ENCODE measurements at regions not wholly inside any gene's neighbourhood (a gene's known extent, or its start where the extent isn't known, plus 50 kb on each side); places are given as distances from the start of the nearest gene placed in this dataset.

DNA sequence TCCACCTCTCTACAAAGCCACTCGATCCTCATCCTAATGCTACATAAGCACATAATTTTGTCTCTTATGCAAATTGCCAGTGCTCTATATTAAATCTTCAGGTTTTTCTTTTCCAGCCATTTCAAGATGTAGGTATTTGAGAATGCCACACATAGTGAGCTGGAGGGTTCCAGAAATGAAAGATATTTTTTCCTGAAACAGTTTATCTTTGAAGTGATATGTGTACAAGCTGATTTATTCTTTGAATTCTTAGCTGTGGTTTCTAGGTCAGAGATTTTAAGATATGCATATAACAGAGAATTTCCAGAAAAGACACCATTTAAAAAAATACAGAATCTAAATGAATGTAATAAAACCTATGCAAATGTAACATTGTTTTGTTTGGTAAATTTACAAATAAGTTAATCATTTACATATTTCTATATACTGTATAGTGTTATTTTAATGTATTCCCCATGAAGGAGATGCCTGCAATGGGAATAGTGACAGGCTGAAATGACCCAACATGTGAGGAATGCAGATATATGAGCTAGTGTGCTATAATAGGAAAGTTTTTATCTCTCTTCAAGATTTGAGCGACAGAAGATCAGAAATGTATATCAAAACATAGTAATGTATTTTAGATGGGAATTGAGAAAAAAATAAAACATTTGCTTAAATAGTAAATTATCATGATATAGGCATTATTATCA, 570.2 kb downstream of the SLITRK1 start:
- DNase-seq, result no peak

DNA sequence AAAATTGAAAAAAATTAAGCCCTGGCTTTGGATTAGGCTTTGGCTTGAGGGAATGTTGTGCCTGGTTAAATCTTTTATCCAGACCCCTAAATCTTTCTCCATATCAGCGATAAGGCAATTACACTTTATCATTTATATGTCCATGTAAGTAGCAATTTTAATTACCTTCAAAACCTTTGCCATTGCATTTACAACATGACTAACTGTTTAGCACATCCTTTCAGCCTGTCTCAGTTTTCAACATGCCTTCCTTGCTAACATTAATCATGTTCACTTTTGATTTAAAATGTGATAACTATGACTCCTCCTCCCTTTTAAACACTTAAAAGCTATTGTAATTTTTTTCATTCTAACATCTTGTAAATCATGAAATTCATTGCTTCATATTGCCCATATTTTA, 583.7 kb downstream of the SLITRK1 start:
- no peak for DNase-seq

DNA sequence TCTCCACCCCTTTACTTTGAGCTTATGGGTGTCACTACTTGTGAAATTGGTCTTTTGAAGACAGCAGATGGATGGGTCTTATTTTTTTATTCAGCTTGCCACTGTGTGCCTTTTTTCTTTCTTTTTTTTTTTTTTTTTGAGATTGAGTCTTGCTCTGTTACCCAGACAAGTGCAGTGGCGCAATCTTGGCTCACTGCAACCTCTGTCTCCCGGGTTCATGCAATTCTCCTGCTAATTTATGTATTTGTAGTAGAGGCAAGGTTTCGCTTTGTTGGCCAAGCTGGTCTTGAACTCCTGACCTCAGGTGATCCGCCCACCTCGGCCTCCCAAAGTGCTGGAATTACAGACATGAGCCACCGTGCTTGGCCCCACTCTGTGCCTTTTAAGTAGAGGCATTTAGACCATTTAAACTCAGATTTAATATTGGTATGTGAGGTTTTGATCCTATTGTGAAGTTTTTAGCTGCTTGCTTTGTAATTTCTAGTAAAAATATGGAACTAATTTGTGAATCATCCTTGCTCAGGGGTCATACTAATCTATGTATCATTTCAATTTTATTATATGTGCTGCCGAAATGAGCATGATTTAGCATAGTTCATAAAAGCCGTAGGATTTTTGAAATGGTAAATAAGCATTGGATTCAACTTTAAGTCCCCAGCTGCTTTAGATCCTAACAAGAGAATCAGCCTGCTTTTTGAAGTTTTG, 584.5 kb downstream of the SLITRK1 start:
- DNase-seq, result no peak

DNA sequence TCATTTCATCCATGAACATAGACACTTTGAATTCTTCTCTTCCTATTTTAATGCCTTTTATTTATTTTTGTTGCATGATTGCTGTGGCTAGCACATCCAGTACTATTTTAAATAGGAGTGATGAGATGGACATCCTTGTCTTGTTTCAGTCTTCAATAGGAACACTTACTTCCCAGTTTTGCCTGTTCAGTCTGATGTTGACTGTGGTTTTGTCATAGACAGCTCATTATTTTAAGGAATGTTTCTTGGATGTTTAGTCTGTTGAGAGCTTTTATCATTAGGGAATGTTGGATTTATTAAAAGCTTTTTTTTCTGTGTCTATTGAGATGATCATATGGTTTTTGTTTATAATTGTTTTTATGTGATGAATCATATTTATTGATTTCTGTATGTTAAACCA, 586.6 kb downstream of the SLITRK1 start:
- no peak for DNase-seq

DNA sequence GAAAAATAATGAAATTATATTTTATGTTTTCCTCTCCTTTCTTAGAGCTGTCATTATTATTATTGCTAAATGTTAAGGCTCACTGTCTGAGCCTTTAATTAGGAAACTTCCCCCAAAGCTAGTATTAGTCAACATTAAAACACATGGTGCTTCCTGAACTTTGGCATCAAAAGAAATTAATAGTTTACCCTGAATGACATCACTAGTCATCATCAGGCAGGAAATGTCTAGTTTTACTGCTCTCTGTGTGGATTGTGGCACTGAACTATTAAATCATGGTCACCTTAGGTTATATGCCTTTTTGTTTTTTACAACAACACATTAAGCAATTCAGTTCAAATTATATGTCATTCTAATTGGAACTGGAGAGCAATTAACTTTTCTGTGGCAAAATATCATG, 595.5 kb downstream of the SLITRK1 start:
- no peak for DNase-seq

DNA sequence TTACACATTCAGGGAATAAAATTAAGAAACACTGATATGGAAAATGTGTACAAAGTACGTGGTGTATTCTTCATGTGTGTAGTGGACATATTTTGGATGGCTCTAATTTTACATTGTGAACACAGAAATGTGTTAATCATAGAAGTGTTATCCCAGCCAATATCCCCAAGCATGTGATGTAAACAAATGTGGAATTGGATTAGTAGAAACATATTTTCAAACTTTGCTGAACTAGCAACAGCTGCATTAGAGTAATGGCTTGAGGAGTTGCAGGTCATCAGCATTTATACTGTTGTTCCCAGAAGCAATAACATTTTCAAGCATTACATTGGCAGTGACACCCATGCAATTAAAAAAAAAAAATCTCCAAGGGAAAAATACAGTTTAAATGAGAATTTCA, 600.6 kb downstream of the SLITRK1 start:
- DNase-seq, result no peak

DNA sequence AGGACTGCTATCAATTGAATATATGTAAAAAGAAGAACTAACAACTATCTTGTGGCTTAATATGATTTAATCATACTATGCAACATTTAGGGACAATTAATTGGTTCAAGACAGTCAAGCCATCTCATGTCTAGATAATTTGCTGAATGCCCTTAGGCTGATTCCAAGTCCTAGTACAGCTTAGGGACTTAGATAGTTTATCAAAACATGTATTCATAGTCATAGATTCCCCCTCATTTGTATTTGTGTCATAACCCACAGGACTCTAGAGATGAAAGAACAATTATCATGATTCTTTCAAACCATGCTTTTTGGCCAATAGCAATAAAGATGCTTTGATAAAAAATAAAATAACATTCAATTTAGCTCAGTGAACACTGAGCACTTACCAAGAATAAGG, 607.6 kb downstream of the SLITRK1 start:
- DNase-seq, result no peak

DNA sequence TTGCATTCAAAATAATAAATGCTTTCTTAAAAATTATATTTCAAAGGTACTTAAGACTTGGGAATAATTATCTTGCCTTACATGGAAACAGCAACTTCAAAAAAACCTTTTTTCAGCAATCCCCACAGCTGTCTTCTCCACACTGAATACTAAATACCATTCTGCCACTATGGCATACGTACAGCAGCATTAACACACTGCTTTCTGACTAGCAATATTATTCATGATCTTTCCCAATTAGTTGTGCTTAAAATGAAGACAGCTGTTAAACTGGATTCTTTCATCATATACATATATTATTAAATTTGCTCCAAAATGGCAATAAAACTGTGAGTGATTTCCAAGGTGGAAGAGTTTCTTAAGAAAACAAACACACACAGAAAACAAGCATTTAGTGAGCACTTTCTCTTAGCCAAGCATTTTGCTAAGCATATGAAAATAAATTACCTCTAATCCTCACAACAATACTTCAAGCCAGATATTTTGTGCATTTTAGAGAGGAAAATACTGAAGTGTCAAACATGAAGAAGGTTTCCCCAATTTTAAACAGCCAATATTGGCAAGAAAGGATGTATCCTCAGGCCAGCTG, 609.5 kb downstream of the SLITRK1 start:
- no peak for DNase-seq

DNA sequence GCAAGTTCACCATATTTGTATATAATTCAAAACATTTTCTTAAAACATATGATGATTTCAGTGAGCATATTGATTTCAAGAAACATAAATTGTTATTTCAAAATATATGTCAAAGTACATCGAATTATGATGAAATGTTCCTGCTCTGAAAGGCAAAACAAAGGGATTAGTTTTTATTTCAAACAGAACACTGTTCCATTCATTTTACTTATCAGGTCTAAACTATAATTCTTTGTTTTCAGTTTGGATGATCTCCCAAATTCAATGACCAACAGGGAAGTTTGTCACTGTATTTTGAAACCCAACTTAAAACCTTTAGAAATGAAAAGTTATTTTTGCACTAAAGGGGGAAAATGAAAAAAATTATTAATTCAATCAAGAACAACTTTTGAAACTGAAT, 610.2 kb downstream of the SLITRK1 start:
- no peak for DNase-seq

DNA sequence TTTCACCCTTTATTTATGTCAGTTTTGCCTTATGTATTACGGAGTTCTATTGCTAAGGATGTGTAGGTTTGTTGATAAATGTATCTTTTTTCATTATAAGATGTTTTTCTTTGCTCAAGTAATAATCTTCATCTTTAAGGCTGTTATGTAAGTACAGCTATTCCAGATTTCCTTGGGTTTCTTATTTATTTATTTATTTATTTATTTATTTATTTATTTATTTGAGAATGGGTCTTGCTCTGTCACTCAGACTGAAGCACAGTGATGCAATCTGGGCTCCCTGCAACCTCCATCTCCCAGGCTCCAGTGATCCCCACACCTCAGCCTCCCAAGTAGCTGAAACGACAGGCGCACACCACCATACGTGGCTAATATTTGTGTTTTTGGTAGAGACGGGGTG, 617.0 kb downstream of the SLITRK1 start:
- no peak for DNase-seq

DNA sequence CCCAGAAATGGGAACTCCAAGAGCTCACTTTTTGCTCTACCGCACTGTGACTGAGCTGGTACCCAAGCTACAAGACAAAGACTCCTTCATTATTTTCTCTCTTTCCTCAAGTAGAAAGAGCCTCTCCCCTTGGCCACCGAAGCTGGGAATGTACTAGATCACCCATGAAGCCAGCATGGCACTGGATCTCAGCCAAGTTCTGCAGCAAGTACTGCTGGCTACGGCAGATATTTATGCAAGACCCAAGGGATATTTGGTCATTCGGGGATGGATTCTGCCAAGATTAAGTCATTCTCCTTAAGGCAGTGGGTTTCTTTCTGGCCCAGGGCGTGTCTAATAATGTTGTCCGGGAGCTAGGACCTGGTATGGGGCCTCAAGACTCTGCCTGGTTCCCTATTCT, 633.5 kb downstream of the SLITRK1 start:
- DNase-seq, result no peak

DNA sequence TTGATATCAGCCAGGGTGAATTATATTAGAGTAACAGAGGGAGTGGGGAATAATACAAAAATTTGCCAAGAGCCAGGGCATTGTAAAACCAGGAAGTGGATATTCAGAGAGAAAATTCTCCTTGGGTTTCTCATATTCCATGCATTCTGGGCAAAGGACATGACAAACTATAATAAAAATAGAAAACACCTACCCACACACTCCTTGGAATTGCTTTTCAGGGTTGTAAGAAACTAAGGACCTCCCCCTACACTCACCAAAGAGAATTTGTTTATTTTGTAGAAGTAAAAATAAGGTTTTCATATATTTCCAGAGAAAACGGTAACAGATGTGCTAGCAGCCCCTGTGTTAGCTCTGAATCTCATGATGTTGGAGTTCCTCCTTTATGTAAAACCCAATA, 649.6 kb downstream of the SLITRK1 start:
- no peak for DNase-seq

DNA sequence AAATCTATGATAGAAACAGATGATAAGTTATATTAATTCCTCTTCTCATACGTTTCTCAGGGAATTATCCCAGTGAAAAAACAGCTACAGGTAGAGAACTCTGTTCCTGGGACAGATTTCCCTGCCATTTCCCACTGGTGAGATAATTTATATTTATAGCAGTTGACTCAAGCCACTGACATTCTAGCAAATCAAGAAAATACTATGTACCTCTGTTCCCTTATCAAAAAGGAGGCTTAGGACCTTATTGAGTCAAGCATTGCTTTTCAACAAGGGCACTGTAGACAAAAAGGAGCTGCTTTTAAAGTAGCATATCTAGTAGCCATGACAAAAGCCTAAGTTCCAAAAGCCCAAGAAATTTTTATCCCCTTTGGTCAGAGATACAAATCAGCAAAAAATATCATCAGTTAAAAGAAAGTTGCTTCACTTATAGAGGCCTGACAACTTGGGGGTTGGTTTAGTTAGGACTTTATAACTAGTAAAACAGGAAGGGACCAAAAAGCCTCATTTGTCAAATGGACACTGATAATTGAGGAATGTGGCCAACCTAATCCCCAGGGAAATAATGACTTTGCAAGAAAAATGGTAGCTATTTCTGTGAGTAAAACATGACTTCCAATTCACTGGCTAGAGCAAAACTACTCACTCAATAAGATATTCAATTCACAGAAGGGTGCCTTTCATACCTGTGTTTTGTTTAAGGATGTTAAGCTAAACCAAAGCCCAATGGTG, 652.5 kb downstream of the SLITRK1 start:
- DNase-seq, result no peak

DNA sequence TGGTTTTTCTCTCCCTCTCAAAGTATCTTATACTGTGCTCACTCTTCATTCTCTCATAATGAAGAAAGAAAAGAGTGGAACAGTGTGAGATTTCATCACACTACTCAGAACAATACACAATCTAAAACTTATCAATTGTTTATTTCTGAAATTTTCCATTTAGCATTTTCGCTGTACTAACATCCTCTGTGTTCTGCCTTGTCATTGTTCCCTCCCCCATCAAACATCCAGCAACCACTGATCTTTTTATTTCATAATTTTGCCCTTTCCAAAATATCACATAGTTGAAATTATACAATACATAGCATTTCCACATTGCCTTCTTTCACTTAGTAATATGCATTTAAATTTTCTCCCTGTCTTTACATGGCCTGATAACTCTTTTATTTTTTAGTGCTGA, 658.7 kb downstream of the SLITRK1 start:
- no peak for DNase-seq

DNA sequence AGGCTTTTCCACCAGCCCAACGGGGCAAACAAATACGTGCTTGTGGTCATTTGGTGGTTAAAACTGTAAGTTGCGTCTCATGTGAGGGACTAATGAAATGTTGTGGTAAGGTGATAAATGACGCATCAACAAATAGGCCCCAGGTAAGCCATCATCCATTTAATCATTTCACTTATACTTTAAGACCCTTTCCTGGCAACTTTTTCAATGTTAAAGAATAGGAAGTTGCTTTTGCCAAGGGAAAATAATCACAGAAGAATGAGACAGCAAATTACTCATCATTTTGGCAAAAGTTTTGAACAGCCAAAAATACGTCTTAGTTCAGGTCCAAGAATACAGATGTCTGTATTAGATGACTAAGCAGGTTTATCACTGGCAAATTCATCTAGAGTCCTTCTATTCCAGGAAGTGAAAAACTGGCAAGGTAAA, 660.4 kb downstream of the SLITRK1 start:
- no peak for DNase-seq

DNA sequence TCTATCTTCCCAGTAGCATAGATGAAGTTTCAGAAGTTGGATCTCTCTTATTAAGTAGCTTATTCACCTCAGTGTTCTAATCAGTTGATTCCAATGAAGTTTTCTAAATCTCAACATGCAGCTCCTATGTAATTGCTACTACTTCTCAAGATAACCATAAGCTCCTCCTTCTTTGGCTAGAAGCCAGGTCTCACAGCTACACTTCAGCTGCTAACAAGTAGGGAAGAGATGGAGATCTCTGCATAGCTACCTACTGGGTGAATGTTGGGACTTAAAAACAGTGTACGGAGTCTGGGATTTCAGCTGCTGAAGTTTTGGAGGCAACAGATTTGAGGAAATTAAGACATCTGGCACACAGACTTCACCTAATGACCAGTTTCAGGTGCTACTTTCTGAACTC, 661.0 kb downstream of the SLITRK1 start:
- no peak for DNase-seq

DNA sequence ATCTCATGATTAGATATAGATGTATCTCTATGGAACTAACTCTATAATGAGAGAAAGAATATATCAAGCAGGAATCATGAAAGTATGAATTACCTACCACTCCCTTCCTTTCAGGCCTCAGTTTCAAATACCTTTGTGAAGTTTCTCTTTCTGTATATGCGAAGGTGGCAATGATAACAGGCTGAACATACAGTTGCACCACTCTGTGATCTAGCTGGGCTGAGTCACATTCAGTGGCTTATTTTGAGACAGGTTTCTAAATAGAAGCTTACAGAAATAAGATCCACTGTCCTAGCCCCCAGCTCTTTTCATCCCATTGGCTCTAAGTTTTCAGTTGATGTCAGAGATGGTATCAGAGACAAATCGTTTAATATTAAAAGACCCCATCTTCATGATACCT, 662.0 kb downstream of the SLITRK1 start:
- no peak for DNase-seq

DNA sequence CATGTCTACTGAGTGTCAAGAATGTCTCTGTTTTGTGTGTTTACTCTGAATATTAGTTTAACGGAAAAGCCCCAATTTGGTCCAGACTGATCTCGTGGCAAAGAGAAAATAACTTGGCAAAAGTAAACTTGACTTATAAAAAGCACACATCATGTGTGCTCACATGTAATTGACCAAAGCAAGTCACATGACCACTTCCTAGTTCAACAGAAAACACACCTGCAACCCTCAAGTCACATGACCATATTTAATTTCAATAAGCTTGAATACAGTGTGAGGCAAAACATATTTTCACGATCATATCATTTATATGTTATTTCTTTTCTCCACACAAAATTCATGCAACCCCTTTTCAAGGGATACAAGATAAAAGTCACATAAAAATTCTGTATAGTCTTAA, 662.4 kb downstream of the SLITRK1 start:
- DNase-seq, result no peak

DNA sequence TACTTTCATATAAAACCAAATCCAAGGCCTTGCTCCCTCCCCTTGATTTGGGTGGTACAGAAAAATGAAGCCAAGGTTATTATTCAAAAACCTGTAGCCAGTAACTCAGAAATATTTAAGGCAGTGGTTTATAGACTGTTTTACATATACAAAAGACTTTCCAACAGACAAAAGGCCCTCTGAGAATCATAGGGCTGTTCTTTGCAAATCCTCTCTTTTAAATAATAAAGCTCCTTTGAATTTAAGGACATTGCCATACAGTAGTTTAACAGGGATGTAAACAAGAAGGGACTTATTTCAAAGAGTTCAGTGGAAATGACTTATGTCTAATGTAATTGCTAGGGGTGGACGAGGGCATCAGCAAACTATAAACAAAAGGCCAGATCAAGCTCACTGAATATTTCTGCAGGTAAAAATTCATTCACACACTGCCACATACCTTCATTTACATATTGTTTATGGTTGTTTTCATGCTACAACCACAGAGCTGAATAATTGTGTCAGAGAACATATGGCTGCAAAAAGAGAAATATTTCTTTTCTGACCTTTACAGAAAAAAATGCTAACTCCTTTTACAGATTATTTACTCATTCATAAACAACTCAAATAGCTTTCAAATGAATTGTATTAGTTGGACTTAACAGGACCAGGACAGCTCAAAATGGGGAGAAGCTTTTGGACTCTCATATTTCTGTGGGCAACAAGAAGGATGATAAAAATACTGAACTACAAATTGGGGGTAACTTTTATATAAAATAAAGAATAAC, 665.6 kb downstream of the SLITRK1 start:
- no peak for DNase-seq

DNA sequence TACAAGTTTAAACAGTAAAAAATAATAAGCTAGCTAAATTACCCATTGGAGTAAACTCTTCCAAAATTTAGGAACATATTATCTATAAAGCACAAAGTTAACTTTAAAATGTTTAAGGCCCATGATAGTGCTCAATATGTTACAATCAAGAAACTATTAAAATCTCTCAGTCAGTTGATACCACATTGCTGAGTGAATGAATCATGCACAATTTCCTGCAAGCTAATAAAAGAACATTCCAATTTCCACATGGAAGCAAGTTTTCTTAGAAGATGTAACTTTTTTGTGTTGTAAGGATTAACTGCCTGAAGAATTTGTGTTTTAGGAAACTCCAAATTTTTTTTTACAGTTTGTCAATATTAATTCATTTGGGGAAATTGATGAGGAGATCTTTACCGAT, 666.6 kb downstream of the SLITRK1 start:
- DNase-seq, result no peak

DNA sequence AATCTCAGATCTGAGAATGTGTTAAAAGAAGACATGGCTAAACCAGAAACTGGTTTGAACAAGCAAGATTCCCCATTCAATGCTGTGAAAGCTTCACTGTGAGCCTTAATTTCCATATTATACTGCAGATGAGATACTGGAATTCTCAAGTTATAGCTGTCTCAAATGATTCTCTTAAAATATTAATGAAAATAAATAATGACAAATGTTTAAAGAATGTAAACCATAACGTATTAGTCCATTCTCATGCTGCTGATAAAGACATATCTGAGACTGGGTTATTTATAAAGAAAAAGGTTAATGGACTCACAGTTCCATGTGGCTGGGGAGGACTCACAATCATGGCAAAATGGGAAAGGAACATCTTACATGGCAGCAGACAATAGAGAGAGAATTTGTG, 667.8 kb downstream of the SLITRK1 start:
- no peak for DNase-seq

DNA sequence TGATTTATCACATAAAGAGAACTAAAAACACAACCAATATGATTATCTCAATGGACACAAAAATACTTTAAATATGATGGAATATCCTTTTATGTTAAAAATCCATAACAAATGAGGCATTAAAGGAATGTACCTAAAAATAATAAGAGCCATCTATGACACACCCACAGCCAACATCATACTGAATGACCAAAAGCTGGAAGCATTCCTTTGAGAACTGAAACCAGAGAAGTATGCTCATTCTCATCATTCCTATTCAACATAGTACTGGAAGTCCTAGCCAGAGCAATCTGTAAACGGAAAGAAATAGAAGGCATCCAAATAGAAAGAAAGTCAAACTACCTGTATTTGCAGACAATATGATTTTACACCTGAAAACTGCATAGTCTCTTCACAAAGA, 671.0 kb downstream of the SLITRK1 start:
- no peak for DNase-seq

DNA sequence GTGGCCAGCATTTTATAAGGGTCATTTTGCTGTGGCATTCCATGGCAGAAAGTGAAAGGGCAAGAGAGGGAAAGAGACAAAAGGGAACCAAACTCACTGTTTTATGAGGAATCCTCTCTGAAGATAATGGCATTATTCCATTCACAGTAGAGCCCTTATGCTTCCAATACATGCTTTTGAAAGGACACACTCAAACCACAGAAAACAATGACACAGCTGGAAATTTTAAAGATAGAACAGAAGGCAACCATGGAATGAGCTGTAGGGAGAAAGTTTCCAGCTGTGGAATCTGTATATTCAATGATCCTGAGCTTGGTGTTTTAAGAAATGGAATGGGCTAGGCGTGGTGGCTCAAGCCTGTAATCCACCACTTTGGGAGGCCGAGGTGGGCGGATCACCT, 677.4 kb downstream of the SLITRK1 start:
- no peak for DNase-seq

All from activated gamma-delta T cell treated with Interleukin-2 at 50 U/mL for 16 hours (primary cell).